ENCODE measurements at regions not wholly inside any gene's neighbourhood (a gene's known extent, or its start where the extent isn't known, plus 50 kb on each side); places are given as distances from the start of the nearest gene placed in this dataset.

- H3K36me3 ChIP-seq = no peaks in the 10 kb centered on the region
- 88 to 93% (median 92%) methylated on average over 7 of the region's 7 CpGs for WGBS, 3 donors
- TF ChIP-seq POLR2A (IDR thresholded peaks at IDR 0.05) (no peak), EP300 (IDR thresholded peaks at IDR 0.05) (no peak)
- TF ChIP-seq, protein P1, sequence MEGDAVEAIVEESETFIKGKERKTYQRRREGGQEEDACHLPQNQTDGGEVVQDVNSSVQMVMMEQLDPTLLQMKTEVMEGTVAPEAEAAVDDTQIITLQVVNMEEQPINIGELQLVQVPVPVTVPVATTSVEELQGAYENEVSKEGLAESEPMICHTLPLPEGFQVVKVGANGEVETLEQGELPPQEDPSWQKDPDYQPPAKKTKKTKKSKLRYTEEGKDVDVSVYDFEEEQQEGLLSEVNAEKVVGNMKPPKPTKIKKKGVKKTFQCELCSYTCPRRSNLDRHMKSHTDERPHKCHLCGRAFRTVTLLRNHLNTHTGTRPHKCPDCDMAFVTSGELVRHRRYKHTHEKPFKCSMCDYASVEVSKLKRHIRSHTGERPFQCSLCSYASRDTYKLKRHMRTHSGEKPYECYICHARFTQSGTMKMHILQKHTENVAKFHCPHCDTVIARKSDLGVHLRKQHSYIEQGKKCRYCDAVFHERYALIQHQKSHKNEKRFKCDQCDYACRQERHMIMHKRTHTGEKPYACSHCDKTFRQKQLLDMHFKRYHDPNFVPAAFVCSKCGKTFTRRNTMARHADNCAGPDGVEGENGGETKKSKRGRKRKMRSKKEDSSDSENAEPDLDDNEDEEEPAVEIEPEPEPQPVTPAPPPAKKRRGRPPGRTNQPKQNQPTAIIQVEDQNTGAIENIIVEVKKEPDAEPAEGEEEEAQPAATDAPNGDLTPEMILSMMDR (IDR thresholded peaks at IDR 0.05) = no peak
- H3K27me3 ChIP-seq = no peaks in the 10 kb centered on the region
- H3K9me3 ChIP-seq = no peaks in the 10 kb centered on the region
- no peak for DNase-seq
- H3K4me1 ChIP-seq (ENCODE audit: insufficient read depth) = peaks cover 3% of the 10 kb centered on the region
- intact Hi-C loops (cut with DNase I) = no loop called here
- H3K4me3 ChIP-seq = no peak overlapping the region
- no peak overlapping the region for H3K27ac ChIP-seq
Measured at GRCh38 chr17:77568540-77568939, 390.0 kb upstream of the TNRC6C start.

GRCh38 chr17:77569846-77570564 lies 388.5 kb upstream of the TNRC6C start:
- Histone ChIP-seq H3K4me1 (ENCODE audit: insufficient read depth) (peaks cover 3% of the 10 kb centered on the region), H3K4me3 (no peak overlapping the region), H3K27me3 (no peaks in the 10 kb centered on the region), H3K9me3 (no peaks in the 10 kb centered on the region), H3K36me3 (no peaks in the 10 kb centered on the region), H3K27ac (no peak overlapping the region)
- TF ChIP-seq, protein P1 (IDR thresholded peaks at IDR 0.05) = no peak
- TF ChIP-seq EP300 (IDR thresholded peaks at IDR 0.05) (no peak), POLR2A (IDR thresholded peaks at IDR 0.05) (no peak)
- intact Hi-C loops (cut with DNase I) = no loop called here
- 86 to 90% (median 89%) methylated on average over 20 to 21 of the region's 21 CpGs for WGBS, 3 donors
- DNase-seq = no peak

GRCh38 chr17:77570565-77570898 lies 388.0 kb upstream of the TNRC6C start:
- no peak overlapping the region for H3K27ac ChIP-seq
- WGBS, 3 donors = 87 to 97% (median 95%) methylated on average over 7 of the region's 7 CpGs
- intact Hi-C loops (cut with DNase I) = no loop called here
- no peaks in the 10 kb centered on the region for H3K36me3 ChIP-seq
- H3K4me3 ChIP-seq = no peak overlapping the region
- no peaks in the 10 kb centered on the region for H3K9me3 ChIP-seq
- no peak for TF ChIP-seq EP300 (IDR thresholded peaks at IDR 0.05)
- TF ChIP-seq, protein P1 (IDR thresholded peaks at IDR 0.05) = no peak
- TF ChIP-seq POLR2A (IDR thresholded peaks at IDR 0.05) = no peak
- DNase-seq = no peak
- no peaks in the 10 kb centered on the region for H3K27me3 ChIP-seq
- peaks cover 3% of the 10 kb centered on the region for H3K4me1 ChIP-seq (ENCODE audit: insufficient read depth)

- TF ChIP-seq, protein P1 (IDR thresholded peaks at IDR 0.05) = no peak
- no peak for TF ChIP-seq POLR2A (IDR thresholded peaks at IDR 0.05)
- no peak for TF ChIP-seq EP300 (IDR thresholded peaks at IDR 0.05)
- Histone ChIP-seq H3K27me3 (no peaks in the 10 kb centered on the region), H3K4me3 (no peak overlapping the region), H3K27ac (no peak overlapping the region), H3K4me1 (ENCODE audit: insufficient read depth) (peaks cover 3% of the 10 kb centered on the region), H3K9me3 (no peaks in the 10 kb centered on the region), H3K36me3 (no peaks in the 10 kb centered on the region)
- WGBS, 3 donors = 12 to 16% (median 13%) methylated on average over 35 of the region's 35 CpGs
- DNase-seq = no peak
- intact Hi-C loops (cut with DNase I) = no loop called here
Measured at GRCh38 chr17:77571155-77571981, 387.1 kb upstream of the TNRC6C start.
